Fibroblast of lung (primary cell): ENCODE measurements at regions not wholly inside any gene's neighbourhood (a gene's known extent, or its start where the extent isn't known, plus 50 kb on each side); places are given as distances from the start of the nearest gene placed in this dataset.

ENCODE experiments used
- CTCF ChIP-seq, 2 donors: IDR thresholded peaks in 1 of 2; conservative IDR thresholded peaks in 1 of 2; 1 replicate in 1 of 2; 2 replicates in 1 of 2; pipeline ENCODE4 v1.5.1; 2011 to 2012; ENCODE audit warnings: low read length in 2 of 2, control low read depth in 1 of 2, inconsistent platforms in 1 of 2, low read depth in 1 of 2, mild to moderate bottlenecking in 1 of 2
- EZH2 ChIP-seq: IDR thresholded peaks from 2 replicates; pipeline ENCODE4 v1.5.1; 2012; ENCODE audit warnings: low read length, control low read depth, mild to moderate bottlenecking; ENCODE audit errors: missing control alignments

- TF ChIP-seq CTCF (conservative IDR thresholded peaks at IDR 0.05 in 1 of 2, IDR thresholded peaks at IDR 0.05 in 1 of 2; ENCODE audit: low read depth in 1 of 2, low read length in 2 of 2) = no peak
- TF ChIP-seq EZH2 = no peak
These were observed 584.5 kb downstream of the TMTC2 start for GRCh38 chr12:83271201-83271600.
